HG03521 (cell line): ENCODE measurements at regions not wholly inside any gene's neighbourhood (a gene's known extent, or its start where the extent isn't known, plus 50 kb on each side); places are given as distances from the start of the nearest gene placed in this dataset.
A peak's percentile ranks its signal among the peaks of the same experiment; 100 is the strongest.
"Not testable (repeated sequence)": the region's sequence is repeated elsewhere in the genome, so short reads cannot be mapped to it uniquely, and the experiment has no call there.

Experiments
- ATAC-seq: cut with Tn5 transposase; IDR thresholded peaks from one replicate; pipeline ENCODE4 v1.9.1; 2021; ENCODE audit warnings: mild to moderate bottlenecking, moderate library complexity; ENCODE audit not compliant: unreplicated experiment

DNA sequence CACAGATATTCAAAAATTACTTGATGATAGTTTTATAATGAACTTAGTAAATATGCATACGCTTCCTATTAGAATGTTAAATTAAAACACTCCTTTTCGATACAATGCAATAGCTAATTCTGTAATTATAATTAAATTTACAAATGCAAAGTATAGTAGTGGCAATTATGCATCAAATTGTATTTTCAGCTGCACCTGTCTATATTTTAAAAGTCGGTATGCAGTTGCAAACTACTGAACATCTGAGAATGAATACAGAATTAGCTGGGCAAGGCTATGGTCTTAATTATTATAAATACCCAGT, 110.4 kb upstream of the ARHGAP42 start:
- no peak for ATAC-seq

GRCh38 chr11:100578831-100579311, 108.2 kb upstream of the ARHGAP42 start:
- no peak for ATAC-seq

GRCh38 chr11:100581318-100581717, 105.8 kb upstream of the ARHGAP42 start:
- ATAC-seq: no peak

DNA sequence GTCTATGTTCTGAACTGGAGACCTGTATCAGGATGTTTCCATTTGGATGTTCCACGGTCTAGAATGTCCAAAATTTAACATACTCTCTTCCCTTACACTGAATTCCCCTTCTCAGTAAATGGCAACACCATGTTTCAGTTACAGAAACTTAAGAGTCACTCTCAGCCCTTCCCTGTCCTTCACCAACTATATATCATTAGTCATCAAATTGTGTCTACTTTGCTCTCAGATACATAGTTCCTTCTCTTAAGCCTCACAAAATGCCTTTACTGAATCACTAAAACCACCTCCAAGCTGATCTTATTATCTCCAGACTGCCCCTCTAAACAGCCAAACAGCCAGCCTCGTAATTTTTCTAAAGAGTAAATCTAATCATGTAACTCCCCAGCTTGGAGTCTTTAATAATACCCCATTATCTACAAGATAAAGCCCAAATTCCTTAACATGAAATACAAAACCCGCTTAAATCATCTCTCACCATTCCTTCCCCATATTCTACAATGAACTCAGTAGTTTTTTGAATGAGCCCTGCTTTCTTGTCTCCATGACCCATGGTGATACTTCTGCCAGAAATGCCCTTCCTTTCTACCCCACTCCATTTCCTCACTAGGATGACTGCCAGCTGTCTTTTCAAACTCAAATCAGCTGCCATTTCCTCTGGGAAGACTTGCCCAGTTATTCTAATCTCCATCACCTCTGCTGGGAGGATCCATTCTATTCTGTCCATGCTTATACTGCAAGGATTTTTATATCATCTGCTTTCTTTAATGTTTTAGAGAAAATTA, 102.7 kb upstream of the ARHGAP42 start:
- ATAC-seq: no peak

GRCh38 chr11:100585728-100586127, 101.4 kb upstream of the ARHGAP42 start:
- no peak for ATAC-seq

DNA sequence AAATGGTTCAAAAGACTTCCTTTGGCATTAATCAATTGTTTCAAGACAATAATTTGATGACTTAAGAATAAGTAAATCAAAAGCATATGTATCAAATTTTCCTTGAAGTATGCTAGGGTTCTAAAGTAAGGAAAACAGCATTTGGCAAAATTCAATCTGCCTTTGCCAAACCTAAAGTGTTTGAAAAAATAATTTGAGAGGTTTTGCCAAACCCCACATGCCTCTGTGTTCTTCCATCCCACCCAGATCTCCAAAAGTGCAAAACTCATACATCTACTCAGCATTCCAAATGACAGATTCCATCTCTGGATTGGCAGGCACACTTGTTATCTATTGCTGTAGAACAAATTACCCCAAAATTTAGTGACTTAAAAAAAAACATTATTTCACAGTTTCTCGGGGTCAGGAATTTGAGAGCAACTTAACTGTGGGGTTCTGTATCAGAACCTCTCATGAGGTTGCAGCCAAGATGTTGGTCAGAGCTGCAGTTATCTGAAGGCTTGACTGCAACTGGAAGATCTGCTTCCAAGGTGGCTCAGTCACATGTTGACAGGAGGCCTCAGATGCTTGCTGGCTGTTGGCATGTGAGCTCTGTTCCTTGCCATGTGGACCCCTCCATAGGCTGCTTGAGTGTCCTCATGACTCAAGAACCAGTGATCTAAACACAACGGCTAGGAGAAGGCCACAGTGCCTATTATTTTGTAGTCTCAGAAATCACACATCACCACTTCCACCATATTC, 100.6 kb upstream of the ARHGAP42 start:
- no peak for ATAC-seq

DNA sequence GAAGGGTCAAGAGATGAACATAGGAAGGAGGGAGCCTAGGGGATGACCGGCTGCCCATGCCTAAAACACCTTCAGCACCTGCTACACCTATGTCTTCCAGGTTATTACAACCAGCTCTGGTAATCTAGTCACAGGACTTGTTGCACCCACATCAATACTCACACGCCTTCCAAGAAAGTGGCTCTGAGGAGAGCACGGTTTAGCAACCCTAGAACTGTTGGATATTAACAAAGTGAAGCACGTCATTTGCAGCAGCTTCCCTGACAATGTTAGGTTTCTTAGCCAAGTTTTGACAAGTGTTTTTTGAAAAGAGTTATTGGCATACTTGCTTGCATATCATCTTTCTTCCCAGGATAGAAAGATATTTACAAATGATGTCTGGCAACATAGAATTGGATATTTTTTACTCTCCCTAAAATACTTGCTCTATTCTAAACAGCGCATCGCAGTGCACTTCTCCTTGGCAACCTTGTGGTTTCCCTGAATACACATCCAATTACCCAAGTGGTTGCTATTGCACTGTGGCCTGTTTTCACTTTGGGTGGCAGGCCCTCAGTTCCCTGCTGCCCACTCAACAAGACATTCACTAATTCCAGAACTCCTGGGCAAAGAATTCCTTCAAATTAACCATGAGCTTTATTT, 94.3 kb upstream of the ARHGAP42 start:
- ATAC-seq: no peak

- ATAC-seq: no peak
Measured at GRCh38 chr11:100593291-100593690, 93.8 kb upstream of the ARHGAP42 start.

DNA sequence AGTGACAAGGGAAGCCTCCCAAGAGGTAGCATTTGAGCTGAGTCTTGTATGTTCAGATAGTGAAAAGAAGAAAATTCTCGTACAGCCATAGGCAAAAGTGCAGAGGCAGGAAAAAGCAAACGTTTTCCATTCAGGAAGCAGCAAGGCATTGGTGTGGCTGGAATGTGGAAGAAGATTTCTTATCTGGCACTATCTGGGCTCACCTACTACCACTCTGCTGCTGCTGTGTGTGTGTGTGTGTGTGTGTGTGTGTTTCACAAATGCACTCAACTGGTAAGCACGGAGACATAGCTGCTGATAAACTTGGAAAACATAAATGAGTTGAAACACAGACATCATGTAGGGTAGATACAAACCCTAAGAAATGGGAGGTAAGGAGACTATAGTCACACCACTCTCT, 92.8 kb upstream of the ARHGAP42 start:
- no peak for ATAC-seq

DNA sequence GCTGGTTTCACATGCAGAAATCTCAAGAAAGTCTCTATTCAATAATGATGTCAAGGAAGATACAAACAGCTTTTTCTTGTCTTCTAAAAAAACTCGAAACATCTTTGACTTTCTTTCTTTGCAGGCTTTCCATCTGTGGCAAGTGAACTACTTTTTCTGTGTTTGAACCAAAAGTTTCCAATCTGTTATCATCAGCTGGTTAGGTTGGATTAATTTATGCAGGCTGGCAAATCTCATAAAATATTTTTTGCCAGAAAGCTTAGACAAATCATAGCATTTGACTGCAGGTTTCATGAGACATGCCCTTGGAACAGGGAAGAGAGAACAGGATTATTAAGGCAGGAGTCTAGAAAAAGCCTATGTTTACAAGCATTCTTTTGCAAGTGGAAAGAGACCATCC, 86.1 kb upstream of the ARHGAP42 start:
- ATAC-seq: no peak

DNA sequence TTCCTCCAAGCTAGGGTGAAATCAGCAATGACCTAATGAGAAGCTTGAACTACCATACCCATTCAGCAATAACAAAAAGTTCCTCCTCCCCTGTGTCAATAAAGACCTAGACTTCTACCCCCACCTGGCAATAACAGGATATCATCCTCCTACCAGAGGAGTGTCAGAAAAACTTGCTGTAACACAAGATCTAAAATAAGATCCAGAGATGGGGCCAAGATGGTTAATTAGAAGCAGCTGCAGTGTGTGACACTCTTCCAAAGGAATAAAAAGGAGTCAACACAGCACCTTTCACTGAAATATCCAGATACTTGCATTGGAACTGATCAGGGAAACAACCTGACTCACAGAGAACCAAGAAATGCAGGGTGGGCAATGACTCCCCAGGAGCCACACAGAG, 84.4 kb upstream of the ARHGAP42 start:
- ATAC-seq: no peak

- not testable (repeated sequence) for ATAC-seq
Measured at GRCh38 chr11:100607761-100608160, 79.3 kb upstream of the ARHGAP42 start.

- peak; percentile 62 for ATAC-seq
Measured at GRCh38 chr11:100612766-100613165, 74.3 kb upstream of the ARHGAP42 start.

GRCh38 chr11:100618914-100619313, 68.2 kb upstream of the ARHGAP42 start:
- no peak for ATAC-seq

DNA sequence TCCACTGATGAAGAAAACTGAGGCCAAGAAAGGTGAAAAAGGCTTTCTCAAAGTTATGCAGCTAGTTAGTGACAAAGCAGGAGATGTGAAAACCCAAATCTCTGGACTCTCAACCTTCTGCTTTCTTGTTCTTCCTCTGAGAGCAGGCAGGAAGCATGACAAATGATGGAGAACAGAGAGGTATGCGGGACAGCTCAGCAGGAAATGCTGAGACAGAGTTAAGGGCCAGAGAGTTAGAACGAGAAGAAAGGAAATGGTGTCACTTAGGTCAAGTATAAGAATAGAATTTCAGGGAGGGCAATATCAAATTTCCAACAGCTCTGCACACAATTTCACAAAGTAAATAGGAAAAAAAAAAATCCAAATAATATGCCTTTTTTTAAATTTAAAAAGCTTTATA, 67.6 kb upstream of the ARHGAP42 start:
- ATAC-seq: no peak

GRCh38 chr11:100622404-100622803, 64.7 kb upstream of the ARHGAP42 start:
- no peak for ATAC-seq

DNA sequence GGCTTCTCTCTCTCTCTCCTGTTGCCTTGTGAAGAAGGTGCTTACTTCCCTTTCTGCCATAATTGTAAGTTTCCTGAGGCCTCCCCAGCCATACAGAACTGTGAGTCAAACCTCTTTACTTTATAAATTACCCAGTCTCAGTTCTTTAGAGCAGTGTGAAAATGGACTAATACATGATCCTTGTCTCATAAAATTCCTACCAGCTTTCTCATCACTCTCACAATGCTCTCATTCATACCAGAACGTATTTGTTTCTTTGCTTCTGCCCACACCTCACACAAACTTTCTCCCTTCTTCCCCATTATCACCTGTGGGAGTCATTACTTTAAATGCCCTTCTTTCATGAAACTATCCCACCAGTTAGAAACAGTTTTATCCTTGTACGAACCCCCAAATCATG, 62.7 kb upstream of the ARHGAP42 start:
- no peak for ATAC-seq

GRCh38 chr11:100625041-100625440, 62.0 kb upstream of the ARHGAP42 start:
- ATAC-seq: no peak

- no peak for ATAC-seq
Measured at GRCh38 chr11:100629671-100630070, 57.4 kb upstream of the ARHGAP42 start.

- ATAC-seq: no peak
Measured at GRCh38 chr11:100630898-100631297, 56.2 kb upstream of the ARHGAP42 start.

DNA sequence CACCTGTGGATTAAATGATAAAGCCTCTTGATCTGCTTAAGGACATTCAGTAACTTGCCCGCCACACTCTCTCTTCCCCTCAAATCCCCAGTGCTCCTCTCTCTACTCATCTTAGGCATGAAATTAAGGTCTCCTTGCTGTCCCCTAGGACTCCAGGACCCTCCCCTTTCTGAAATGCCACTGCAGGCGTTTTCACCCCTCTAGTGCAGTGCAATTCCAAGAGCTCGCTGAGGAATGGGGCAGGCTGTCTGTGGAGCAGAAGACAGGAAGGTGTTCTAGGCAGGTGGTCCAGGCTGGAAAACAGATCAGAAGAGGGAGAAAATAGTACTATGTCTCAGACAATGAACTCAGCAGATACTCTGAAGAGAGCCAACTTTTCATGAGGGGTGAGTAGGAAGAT, 55.8 kb upstream of the ARHGAP42 start:
- no peak for ATAC-seq

DNA sequence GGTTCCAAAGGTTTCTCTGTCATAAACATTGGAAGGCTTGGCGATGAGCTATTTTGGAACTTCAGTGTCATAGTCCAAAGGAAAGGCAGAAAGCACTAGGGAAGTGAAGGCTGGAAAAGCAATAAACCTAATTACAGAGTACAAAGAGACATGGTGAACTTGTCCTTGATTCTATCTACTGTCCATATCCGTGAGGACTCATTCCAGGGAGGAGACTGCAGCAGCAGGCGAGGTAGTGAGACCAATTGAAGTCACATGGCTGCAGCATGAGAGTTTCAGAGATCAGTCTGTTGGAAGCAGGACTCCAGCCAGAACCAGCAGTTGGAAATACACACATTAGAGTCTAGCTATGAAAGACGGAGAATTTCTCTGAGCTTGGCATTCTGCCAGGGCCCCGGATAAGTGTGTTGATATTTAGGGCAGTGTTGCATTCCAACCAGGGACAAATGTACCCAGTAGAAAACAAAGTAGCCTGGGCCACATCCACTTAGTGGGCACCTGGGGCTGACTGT, 54.1 kb upstream of the ARHGAP42 start:
- no peak for ATAC-seq
